Natural killer cell (primary cell): ENCODE measurements at regions not wholly inside any gene's neighbourhood (a gene's known extent, or its start where the extent isn't known, plus 50 kb on each side); places are given as distances from the start of the nearest gene placed in this dataset.

ENCODE experiments used
- ATAC-seq, 3 donors: fragments of 150-1000 bp in 2 of 3; fragments of 200-7000 bp in 1 of 3; cut with Tn5 transposase; 1 replicate in 1 of 3; 2 replicates in 2 of 3; pipeline ENCODE4 v1.10.0; 2021; ENCODE audit warnings: mild to moderate bottlenecking in 2 of 3, moderate library complexity in 2 of 3
- DNase-seq, 2 donors: peaks; one replicate each; pipeline versions ENCODE4 v3.0.0 to v3.0.0-alpha.2; 2013 to 2021; ENCODE audit warnings: mixed read lengths in 1 of 2
- H3K27ac ChIP-seq: one replicate; pipeline ENCODE4 v1.5.1; 2013; ENCODE audit warnings: mild to moderate bottlenecking, low read length
- H3K27me3 ChIP-seq: one replicate; pipeline ENCODE4 v1.6.1; 2013; ENCODE audit warnings: low read length; ENCODE audit not compliant: control insufficient read depth, insufficient read depth
- H3K36me3 ChIP-seq: one replicate; pipeline ENCODE4 v1.6.1; 2013; ENCODE audit warnings: low read length; ENCODE audit not compliant: control insufficient read depth, insufficient read depth
- H3K4me1 ChIP-seq: one replicate; pipeline ENCODE4 v1.6.1; 2013; ENCODE audit warnings: low read length; ENCODE audit not compliant: control insufficient read depth, insufficient read depth
- H3K4me3 ChIP-seq: one replicate; pipeline ENCODE4 v1.5.1; 2013; ENCODE audit warnings: low read length
- H3K9me3 ChIP-seq: one replicate; pipeline ENCODE4 v1.6.1; 2013; ENCODE audit warnings: low read length; ENCODE audit not compliant: control insufficient read depth, insufficient read depth
- H3K27ac Mint-ChIP-seq, 2 donors: one replicate each; pipeline ENCODE4 v1.8.0; 2022; ENCODE audit warnings: mild to moderate bottlenecking in 2 of 2, mixed read lengths in 2 of 2, moderate library complexity in 1 of 2
- H3K27me3 Mint-ChIP-seq, 2 donors: one replicate each; pipeline ENCODE4 v1.8.0; 2022; ENCODE audit warnings: low read depth in 2 of 2, mixed read lengths in 2 of 2
- H3K36me3 Mint-ChIP-seq: one replicate; pipeline ENCODE4 v1.8.0; 2022; ENCODE audit warnings: mixed read lengths
- H3K4me1 Mint-ChIP-seq, 2 donors: one replicate each; pipeline ENCODE4 v1.8.0; 2022; ENCODE audit warnings: mixed read lengths in 2 of 2
- H3K4me3 Mint-ChIP-seq: one replicate; pipeline ENCODE4 v1.8.0; 2022; ENCODE audit warnings: mild to moderate bottlenecking, moderate library complexity, mixed read lengths
- H3K9me3 Mint-ChIP-seq, 2 donors: one replicate each; pipeline ENCODE4 v1.8.0; 2022; ENCODE audit warnings: mixed read lengths in 2 of 2
- WGBS: methylation state at CpG from one replicate; pipeline ENCODE4 v1.1.7; 2013; ENCODE audit warnings: missing lambda C conversion rate; ENCODE audit not compliant: insufficient coverage; 5-methylcytosine and 5-hydroxymethylcytosine counted together
- intact Hi-C: fragments of 100-400 bp; cut with micrococcal nuclease; formaldehyde crosslinking; loops from one replicate; pipeline ENCODE4 v1.14.2; 2022
- TF ChIP-seq, protein P1 (sequence below): fragments of 200-600 bp; IDR thresholded peaks from one replicate; pipeline ENCODE4 v1.8.0; 2022; ENCODE audit warnings: antibody characterized with exemption

DNA sequence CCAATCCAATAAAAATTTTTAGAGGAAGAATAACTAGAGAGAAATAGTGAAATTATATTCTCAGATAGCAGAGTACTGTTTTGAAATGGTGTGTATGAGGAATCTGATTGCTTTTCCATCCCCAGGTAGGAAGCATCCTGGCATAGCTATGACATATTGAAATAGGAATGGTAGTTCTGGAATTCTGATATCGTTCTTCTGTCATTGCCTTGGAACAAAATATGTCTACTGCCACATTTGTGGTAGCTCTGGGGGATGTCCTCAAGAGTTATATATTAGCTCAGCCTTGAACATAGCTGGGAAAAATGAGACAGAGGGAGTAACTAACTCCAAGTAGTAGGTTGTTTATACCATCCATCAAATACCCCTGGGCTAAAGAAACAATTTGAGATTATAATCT lies 950.7 kb downstream of the MCTP2 start:
- Histone ChIP-seq H3K27me3 (no peaks in the 10 kb centered on the region), H3K9me3 (no peaks in the 10 kb centered on the region), H3K4me1 (no peaks in the 10 kb centered on the region), H3K36me3 (no peaks in the 10 kb centered on the region), H3K27ac (no peak overlapping the region), H3K4me3 (no peak overlapping the region)
- Mint-ChIP-seq H3K27me3 (no peaks in the 10 kb centered on the region), H3K4me3 (no peak overlapping the region), H3K9me3 (peaks cover 4 to 7% of the 10 kb centered on the region in 2 donors), H3K4me1 (no peaks in the 10 kb centered on the region), H3K27ac (no peak overlapping the region), H3K36me3 (no peaks in the 10 kb centered on the region)
- intact Hi-C loops: no loop called here
- 75% methylated on average over 1 of the region's 1 CpG for WGBS
- TF ChIP-seq, protein P1, sequence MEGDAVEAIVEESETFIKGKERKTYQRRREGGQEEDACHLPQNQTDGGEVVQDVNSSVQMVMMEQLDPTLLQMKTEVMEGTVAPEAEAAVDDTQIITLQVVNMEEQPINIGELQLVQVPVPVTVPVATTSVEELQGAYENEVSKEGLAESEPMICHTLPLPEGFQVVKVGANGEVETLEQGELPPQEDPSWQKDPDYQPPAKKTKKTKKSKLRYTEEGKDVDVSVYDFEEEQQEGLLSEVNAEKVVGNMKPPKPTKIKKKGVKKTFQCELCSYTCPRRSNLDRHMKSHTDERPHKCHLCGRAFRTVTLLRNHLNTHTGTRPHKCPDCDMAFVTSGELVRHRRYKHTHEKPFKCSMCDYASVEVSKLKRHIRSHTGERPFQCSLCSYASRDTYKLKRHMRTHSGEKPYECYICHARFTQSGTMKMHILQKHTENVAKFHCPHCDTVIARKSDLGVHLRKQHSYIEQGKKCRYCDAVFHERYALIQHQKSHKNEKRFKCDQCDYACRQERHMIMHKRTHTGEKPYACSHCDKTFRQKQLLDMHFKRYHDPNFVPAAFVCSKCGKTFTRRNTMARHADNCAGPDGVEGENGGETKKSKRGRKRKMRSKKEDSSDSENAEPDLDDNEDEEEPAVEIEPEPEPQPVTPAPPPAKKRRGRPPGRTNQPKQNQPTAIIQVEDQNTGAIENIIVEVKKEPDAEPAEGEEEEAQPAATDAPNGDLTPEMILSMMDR: no peak
- no peak for DNase-seq
- ATAC-seq: no peak

DNA sequence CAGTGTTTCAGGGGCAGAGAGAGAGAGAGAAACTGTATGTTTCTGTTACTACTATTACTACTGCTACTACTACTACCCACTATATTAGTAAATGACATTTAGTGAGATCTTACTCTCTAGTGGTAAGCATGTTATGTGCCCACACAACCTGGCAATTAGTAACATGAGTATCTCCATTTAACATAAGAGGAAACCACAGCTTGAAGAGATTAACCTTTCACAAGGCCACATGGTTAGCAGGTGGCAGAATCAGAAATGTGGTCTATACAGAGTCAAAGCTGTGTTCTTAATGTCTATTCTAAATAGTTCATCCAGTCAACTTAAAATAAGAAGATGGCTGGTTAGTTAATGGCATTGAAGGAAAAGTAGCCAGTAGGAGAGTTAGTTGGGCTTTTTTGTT lies 961.6 kb downstream of the MCTP2 start:
- Histone ChIP-seq H3K27ac (no peak overlapping the region), H3K4me3 (no peak overlapping the region), H3K9me3 (no peaks in the 10 kb centered on the region), H3K36me3 (no peaks in the 10 kb centered on the region), H3K27me3 (no peaks in the 10 kb centered on the region), H3K4me1 (no peaks in the 10 kb centered on the region)
- H3K27me3 Mint-ChIP-seq: peaks cover 6 to 10% of the 10 kb centered on the region in 2 donors
- intact Hi-C loops: no loop called here
- DNase-seq (no peak), ATAC-seq (no peak)
- no peaks in the 10 kb centered on the region for H3K4me1 Mint-ChIP-seq
- H3K9me3 Mint-ChIP-seq: peaks cover 0 to 3% of the 10 kb centered on the region in 2 donors
- no peak overlapping the region for H3K27ac Mint-ChIP-seq
- H3K4me3 Mint-ChIP-seq: no peak overlapping the region
- TF ChIP-seq, protein P1: no peak
- H3K36me3 Mint-ChIP-seq: no peaks in the 10 kb centered on the region

DNA sequence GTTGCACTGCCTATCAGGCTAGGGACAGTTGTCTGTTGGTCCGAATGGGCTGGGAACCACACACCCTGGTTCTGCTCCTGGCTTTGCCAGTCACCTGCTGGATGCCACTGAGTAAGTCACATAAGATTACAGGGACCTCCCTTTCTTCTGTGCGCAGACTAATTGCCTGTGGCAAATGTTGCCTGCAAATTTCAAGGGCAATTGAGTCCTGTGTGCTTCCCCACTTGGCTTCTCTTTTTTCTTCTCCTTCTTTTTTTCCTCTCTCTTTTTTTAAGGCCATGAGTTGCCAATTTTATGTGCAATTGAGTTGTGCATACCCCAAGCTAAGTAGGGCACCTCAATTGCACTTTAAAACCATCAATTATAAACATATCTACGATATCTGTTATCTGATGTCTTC lies 963.4 kb downstream of the MCTP2 start:
- Mint-ChIP-seq H3K4me1 (no peaks in the 10 kb centered on the region), H3K9me3 (peaks cover 0 to 6% of the 10 kb centered on the region in 2 donors), H3K4me3 (no peak overlapping the region), H3K27me3 (peaks cover 8 to 12% of the 10 kb centered on the region in 2 donors), H3K36me3 (no peaks in the 10 kb centered on the region), H3K27ac (no peak overlapping the region)
- 88% methylated on average over 3 of the region's 3 CpGs for WGBS
- Histone ChIP-seq H3K27me3 (no peaks in the 10 kb centered on the region), H3K36me3 (no peaks in the 10 kb centered on the region), H3K4me1 (no peaks in the 10 kb centered on the region), H3K9me3 (no peaks in the 10 kb centered on the region), H3K4me3 (no peak overlapping the region), H3K27ac (no peak overlapping the region)
- DNase-seq (no peak), ATAC-seq (no peak)
- TF ChIP-seq, protein P1: no peak
- intact Hi-C loops: no loop called here

DNA sequence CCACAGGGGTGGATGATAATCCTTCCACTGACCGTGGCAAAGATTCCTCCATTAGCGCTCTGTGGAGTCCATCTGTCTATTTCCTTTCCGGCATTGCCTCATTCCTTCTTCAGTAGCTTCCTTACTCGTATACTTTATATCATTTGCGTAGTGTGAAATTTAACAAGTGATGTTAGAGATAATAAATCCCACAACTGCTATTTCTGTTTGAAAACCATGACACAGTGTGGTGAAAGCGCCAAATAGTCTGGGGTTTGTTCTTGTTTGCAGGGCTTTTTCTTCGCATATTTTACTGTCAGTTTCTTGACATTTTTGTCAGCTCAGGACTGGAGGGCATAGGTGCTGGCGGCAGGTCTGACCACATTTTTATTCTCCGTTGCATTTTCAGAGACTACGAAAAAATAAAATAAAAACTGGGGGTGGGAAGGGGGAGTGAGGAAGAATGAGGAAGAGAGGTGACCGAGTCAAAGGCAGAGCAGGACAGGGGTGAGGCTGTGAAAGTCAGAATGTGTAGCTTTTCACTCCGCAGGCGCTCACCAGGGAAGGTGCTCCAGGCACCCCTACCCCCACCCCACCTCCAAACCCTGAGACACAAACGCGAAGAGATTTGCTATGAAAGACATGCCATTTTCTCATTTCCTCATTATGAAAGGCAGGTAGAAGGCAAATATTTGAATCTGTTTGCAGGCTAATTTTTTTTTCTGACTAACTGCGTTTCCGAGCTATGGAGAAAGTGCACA lies 965.0 kb downstream of the MCTP2 start:
- TF ChIP-seq, protein P1: no peak
- H3K27ac ChIP-seq: no peak overlapping the region
- ATAC-seq: no peak
- peaks cover 5 to 16% of the 10 kb centered on the region in 2 donors for H3K27me3 Mint-ChIP-seq
- no peaks in the 10 kb centered on the region for H3K4me1 ChIP-seq
- DNase-seq: no peak
- H3K27me3 ChIP-seq: no peaks in the 10 kb centered on the region
- no peaks in the 10 kb centered on the region for H3K4me1 Mint-ChIP-seq
- no peaks in the 10 kb centered on the region for H3K9me3 ChIP-seq
- H3K36me3 Mint-ChIP-seq: no peaks in the 10 kb centered on the region
- peaks cover 2 to 5% of the 10 kb centered on the region in 2 donors for H3K9me3 Mint-ChIP-seq
- no peak overlapping the region for H3K4me3 ChIP-seq
- 71% methylated on average over 13 of the region's 17 CpGs for WGBS
- H3K27ac Mint-ChIP-seq: no peak overlapping the region
- intact Hi-C loops: no loop called here
- H3K4me3 Mint-ChIP-seq: no peak overlapping the region
- no peaks in the 10 kb centered on the region for H3K36me3 ChIP-seq
